Lower lobe of right lung (tissue), 2 donors: ENCODE measurements at regions not wholly inside any gene's neighbourhood (a gene's known extent, or its start where the extent isn't known, plus 50 kb on each side); places are given as distances from the start of the nearest gene placed in this dataset.
A peak's percentile ranks its signal among the peaks of the same experiment; 100 is the strongest.

ENCODE experiments used
- ATAC-seq, 2 donors: fragments of 200-7000 bp; cut with Tn5 transposase; one replicate each; pipeline ENCODE4 v1.9.1; 2020 to 2022; ENCODE audit warnings: mild to moderate bottlenecking in 2 of 2, moderate library complexity in 2 of 2
- DNase-seq: peaks from one replicate; pipeline ENCODE4 v3.0.0-alpha.2; 2020
- H3K27ac ChIP-seq: fragments of 200-600 bp; one replicate; pipeline ENCODE4 v1.8.0; 2022
- H3K27me3 ChIP-seq: fragments of 200-600 bp; one replicate; pipeline ENCODE4 v1.8.0; 2022; ENCODE audit warnings: low read depth
- H3K36me3 ChIP-seq: fragments of 200-600 bp; one replicate; pipeline ENCODE4 v1.8.0; 2022; ENCODE audit warnings: mild to moderate bottlenecking
- H3K4me1 ChIP-seq: fragments of 200-600 bp; one replicate; pipeline ENCODE4 v1.8.0; 2022
- H3K4me3 ChIP-seq: fragments of 200-600 bp; one replicate; pipeline ENCODE4 v1.8.0; 2022; ENCODE audit warnings: mild to moderate bottlenecking
- H3K9me3 ChIP-seq: fragments of 200-600 bp; one replicate; pipeline ENCODE4 v1.8.0; 2022
- CTCF ChIP-seq: fragments of 200-600 bp; IDR thresholded peaks from one replicate; pipeline ENCODE4 v1.8.0; 2022; ENCODE audit warnings: antibody characterized with exemption, mild to moderate bottlenecking
- intact Hi-C: fragments of 100-400 bp; cut with DNase I; formaldehyde crosslinking; loops from one replicate; pipeline ENCODE4 v1.11.0; 2022
- donor health status: DM: no; HTN: yes; CAD: no; lungs with severe emphysema.

- TF ChIP-seq CTCF, result no peak
- Histone ChIP-seq H3K4me3 (no peak overlapping the region), H3K4me1 (no peaks in the 10 kb centered on the region), H3K9me3 (peaks cover 7% of the 10 kb centered on the region), H3K36me3 (no peaks in the 10 kb centered on the region), H3K27ac (no peak overlapping the region), H3K27me3 (no peaks in the 10 kb centered on the region)
- intact Hi-C loops, result no loop called here
- ATAC-seq (no peak), DNase-seq (no peak)
Measured at GRCh38 chr3:113070072-113070640, 79.4 kb downstream of the GTPBP8 start.

GRCh38 chr3:113070681-113071113 is 79.9 kb downstream of the GTPBP8 start:
- Histone ChIP-seq H3K27ac (no peak overlapping the region), H3K36me3 (no peaks in the 10 kb centered on the region), H3K27me3 (no peaks in the 10 kb centered on the region), H3K4me3 (no peak overlapping the region), H3K4me1 (no peaks in the 10 kb centered on the region), H3K9me3 (peaks cover 2% of the 10 kb centered on the region)
- ATAC-seq, result no peak
- TF ChIP-seq CTCF, result no peak
- intact Hi-C loops, result no loop called here
- no peak for DNase-seq

- Histone ChIP-seq H3K9me3 (no peaks in the 10 kb centered on the region), H3K27ac (no peak overlapping the region), H3K27me3 (no peaks in the 10 kb centered on the region), H3K4me1 (no peaks in the 10 kb centered on the region), H3K4me3 (no peak overlapping the region), H3K36me3 (no peaks in the 10 kb centered on the region)
- ATAC-seq (no peak), DNase-seq (no peak)
- TF ChIP-seq CTCF, result no peak
- intact Hi-C loops, result no loop called here
Measured at GRCh38 chr3:113075588-113075987, 84.8 kb downstream of the GTPBP8 start.

- H3K36me3 ChIP-seq, result no peaks in the 10 kb centered on the region
- ATAC-seq, result no peak
- no peak for TF ChIP-seq CTCF
- H3K27me3 ChIP-seq, result no peaks in the 10 kb centered on the region
- no peaks in the 10 kb centered on the region for H3K9me3 ChIP-seq
- intact Hi-C loops, result no loop called here
- peak overlapping the region; percentile 1 for H3K4me3 ChIP-seq
- DNase-seq, result no peak
- no peak overlapping the region for H3K27ac ChIP-seq
- no peaks in the 10 kb centered on the region for H3K4me1 ChIP-seq
Measured at GRCh38 chr3:113079218-113079961, 88.6 kb downstream of the GTPBP8 start.

- Histone ChIP-seq H3K4me3 (no peak overlapping the region), H3K27me3 (no peaks in the 10 kb centered on the region), H3K9me3 (no peaks in the 10 kb centered on the region), H3K4me1 (no peaks in the 10 kb centered on the region), H3K36me3 (no peaks in the 10 kb centered on the region), H3K27ac (no peak overlapping the region)
- intact Hi-C loops, result no loop called here
- ATAC-seq (peak in 1 of 2 donors; percentile 13), DNase-seq (no peak)
- no peak for TF ChIP-seq CTCF
Measured at GRCh38 chr3:113084777-113085176, 94.0 kb downstream of the GTPBP8 start.
